GM19463 (cell line): ENCODE measurements at regions not wholly inside any gene's neighbourhood (a gene's known extent, or its start where the extent isn't known, plus 50 kb on each side); places are given as distances from the start of the nearest gene placed in this dataset.

Source experiments
- ATAC-seq: cut with Tn5 transposase; IDR thresholded peaks from one replicate; pipeline ENCODE4 v1.9.1; 2021; ENCODE audit warnings: mild to moderate bottlenecking, moderate library complexity; ENCODE audit not compliant: unreplicated experiment

GRCh38 chr17:77467521-77467920 lies 326.8 kb downstream of the SEC14L1 start:
- ATAC-seq: no peak

- no peak for ATAC-seq
Measured at GRCh38 chr17:77468897-77469296, 328.1 kb downstream of the SEC14L1 start.

GRCh38 chr17:77470330-77470786 lies 329.6 kb downstream of the SEC14L1 start:
- ATAC-seq: no peak

- no peak for ATAC-seq
Measured at GRCh38 chr17:77470800-77471733, 330.3 kb downstream of the SEC14L1 start.

- no peak for ATAC-seq
Measured at GRCh38 chr17:77471984-77472461, 331.3 kb downstream of the SEC14L1 start.

GRCh38 chr17:77472468-77473310 lies 331.9 kb downstream of the SEC14L1 start:
- no peak for ATAC-seq

- ATAC-seq: no peak
Measured at GRCh38 chr17:77473615-77474226, 333.0 kb downstream of the SEC14L1 start.

- no peak for ATAC-seq
Measured at GRCh38 chr17:77474292-77474988, 333.7 kb downstream of the SEC14L1 start.

GRCh38 chr17:77475016-77475976 lies 334.5 kb downstream of the SEC14L1 start:
- peak; percentile 47 for ATAC-seq

- no peak for ATAC-seq
Measured at GRCh38 chr17:77476006-77476405, 335.2 kb downstream of the SEC14L1 start.

GRCh38 chr17:77476498-77476897 lies 335.7 kb downstream of the SEC14L1 start:
- no peak for ATAC-seq

- ATAC-seq: no peak
Measured at GRCh38 chr17:77476931-77477805, 336.4 kb downstream of the SEC14L1 start.

- no peak for ATAC-seq
Measured at GRCh38 chr17:77478281-77478680, 337.5 kb downstream of the SEC14L1 start.

GRCh38 chr17:77478899-77479298 lies 338.1 kb downstream of the SEC14L1 start:
- no peak for ATAC-seq

- ATAC-seq: no peak
Measured at GRCh38 chr17:77479372-77480198, 338.8 kb downstream of the SEC14L1 start.

- ATAC-seq: no peak
Measured at GRCh38 chr17:77480199-77480508, 339.4 kb downstream of the SEC14L1 start.

- no peak for ATAC-seq
Measured at GRCh38 chr17:77480509-77481215, 339.9 kb downstream of the SEC14L1 start.
